GM13977 (cell line): ENCODE measurements at regions not wholly inside any gene's neighbourhood (a gene's known extent, or its start where the extent isn't known, plus 50 kb on each side); places are given as distances from the start of the nearest gene placed in this dataset.

Source experiments
- DNase-seq: peaks from one replicate; pipeline ENCODE4 v3.0.0; 2012; ENCODE audit warnings: low spot score
- CTCF ChIP-seq: IDR thresholded peaks from 2 replicates; pipeline ENCODE4 v1.5.1; 2012; ENCODE audit warnings: mild to moderate bottlenecking, control low read depth; ENCODE audit not compliant: insufficient read depth; ENCODE audit errors: extremely low read depth, missing control alignments
- in situ Hi-C: fragments of 300-500 bp; cut with MboI; formaldehyde crosslinking; loops from one replicate; pipeline ENCODE4 v1.12.0; 2022; ENCODE audit warnings: low sequenced_read_pairs, low pct_unique_long_range_greater_than_20kb, mixed read lengths, inconsistent platforms; ENCODE audit not compliant: unreplicated experiment

GRCh38 chr1:185419718-185420117, 102.7 kb upstream of the IVNS1ABP start:
- no peak for TF ChIP-seq CTCF
- no peak for DNase-seq
- in situ Hi-C loops: no loop called here

GRCh38 chr1:185418472-185418871, 101.4 kb upstream of the IVNS1ABP start:
- TF ChIP-seq CTCF: no peak
- no peak for DNase-seq
- in situ Hi-C loops: no loop called here

- in situ Hi-C loops: no loop called here
- no peak for DNase-seq
- no peak for TF ChIP-seq CTCF
Observed at GRCh38 chr1:185412385-185413087, 95.5 kb upstream of the IVNS1ABP start.

GRCh38 chr1:185409763-185410528, 92.9 kb upstream of the IVNS1ABP start:
- DNase-seq: no peak
- no peak for TF ChIP-seq CTCF

GRCh38 chr1:185409345-185409744, 92.3 kb upstream of the IVNS1ABP start:
- TF ChIP-seq CTCF: no peak
- no peak for DNase-seq
- in situ Hi-C loops: no loop called here

More at GRCh38 chr1:185409763-185410528, 92.9 kb upstream of the IVNS1ABP start:
- in situ Hi-C loops: no loop called here

- no peak for DNase-seq
- in situ Hi-C loops: no loop called here
- TF ChIP-seq CTCF: no peak
Observed at GRCh38 chr1:185408700-185409270, 91.7 kb upstream of the IVNS1ABP start.
